Vagina (tissue), 2 donors: ENCODE measurements at regions not wholly inside any gene's neighbourhood (a gene's known extent, or its start where the extent isn't known, plus 50 kb on each side); places are given as distances from the start of the nearest gene placed in this dataset.

ENCODE experiments used
- DNase-seq, 2 donors: peaks; one replicate each; pipeline ENCODE4 v3.0.0-alpha.2; 2017; ENCODE audit errors: extremely low spot score in 2 of 2
- H3K27ac ChIP-seq: fragments of 200-600 bp; sonication (generic); one replicate; pipeline ENCODE4 v1.5.1; 2019
- H3K27me3 ChIP-seq: fragments of 200-600 bp; sonication (generic); one replicate; pipeline ENCODE4 v1.5.1; 2019
- H3K36me3 ChIP-seq, 2 donors: fragments of 200-600 bp; sonication (generic); one replicate each; pipeline ENCODE4 v1.5.1; 2017 to 2019
- H3K4me1 ChIP-seq: fragments of 200-600 bp; sonication (generic); one replicate; pipeline ENCODE4 v1.5.1; 2019
- H3K4me3 ChIP-seq, 2 donors: fragments of 200-600 bp; sonication (generic); 1 replicate in 1 of 2; 2 replicates in 1 of 2; pipeline ENCODE4 v1.5.1; 2016 to 2019
- H3K9me3 ChIP-seq: fragments of 200-600 bp; sonication (generic); one replicate; pipeline ENCODE4 v1.5.1; 2019
- CTCF ChIP-seq, 3 experiments: fragments of 450-650 bp in 2 of 3; fragments of 200-600 bp in 1 of 3; sonication (generic) in 1 of 3; IDR thresholded peaks; one replicate each; pipeline ENCODE4 v1.5.1; 2017 to 2019; ENCODE audit warnings: antibody characterized with exemption in 3 of 3, mild to moderate bottlenecking in 2 of 3, moderate library complexity in 2 of 3
- POLR2A ChIP-seq, 2 donors: fragments of 450-650 bp; IDR thresholded peaks; one replicate each; pipeline ENCODE4 v1.6.1; 2017; ENCODE audit warnings: antibody characterized with exemption in 2 of 2, mild to moderate bottlenecking in 2 of 2, moderate library complexity in 2 of 2
- POLR2AphosphoS5 ChIP-seq, 2 donors: sonication (generic); formaldehyde crosslinking; IDR thresholded peaks; one replicate each; pipeline ENCODE4 v1.9.0; 2017; ENCODE audit warnings: antibody characterized with exemption in 2 of 2, mild to moderate bottlenecking in 2 of 2, low read depth in 1 of 2; ENCODE audit not compliant: insufficient read depth in 1 of 2
- intact Hi-C: fragments of 100-400 bp; cut with DNase I; formaldehyde crosslinking; loops from one replicate; pipeline ENCODE4 v1.15.1; 2023

- Histone ChIP-seq H3K36me3 (no peaks in the 10 kb centered on the region), H3K9me3 (no peaks in the 10 kb centered on the region), H3K27ac (no peak overlapping the region), H3K4me1 (no peaks in the 10 kb centered on the region), H3K4me3 (no peak overlapping the region), H3K27me3 (no peaks in the 10 kb centered on the region)
- no peak for DNase-seq
- TF ChIP-seq POLR2AphosphoS5 (IDR thresholded peaks at IDR 0.05; ENCODE audit: insufficient read depth in 1 of 2, low read depth in 1 of 2) (no peak), CTCF (IDR thresholded peaks at IDR 0.05) (no peak), POLR2A (IDR thresholded peaks at IDR 0.05) (no peak)
- intact Hi-C loops: no loop called here
These were observed 305.4 kb downstream of the KLF12 start for GRCh38 chr13:73828811-73829210.

- no peaks in the 10 kb centered on the region for H3K9me3 ChIP-seq
- no peaks in the 10 kb centered on the region for H3K4me1 ChIP-seq
- H3K27ac ChIP-seq: no peak overlapping the region
- no peak for TF ChIP-seq POLR2AphosphoS5 (IDR thresholded peaks at IDR 0.05; ENCODE audit: insufficient read depth in 1 of 2, low read depth in 1 of 2)
- TF ChIP-seq POLR2A (IDR thresholded peaks at IDR 0.05): no peak
- intact Hi-C loops: no loop called here
- DNase-seq: no peak
- no peaks in the 10 kb centered on the region for H3K36me3 ChIP-seq
- no peaks in the 10 kb centered on the region for H3K27me3 ChIP-seq
- H3K4me3 ChIP-seq: no peak overlapping the region
These were observed 306.8 kb downstream of the KLF12 start for GRCh38 chr13:73827434-73827833.

- no peaks in the 10 kb centered on the region for H3K4me1 ChIP-seq
- TF ChIP-seq POLR2AphosphoS5 (IDR thresholded peaks at IDR 0.05; ENCODE audit: insufficient read depth in 1 of 2, low read depth in 1 of 2): no peak
- TF ChIP-seq POLR2A (IDR thresholded peaks at IDR 0.05): no peak
- TF ChIP-seq CTCF (IDR thresholded peaks at IDR 0.05): no peak
- no peaks in the 10 kb centered on the region for H3K27me3 ChIP-seq
- H3K36me3 ChIP-seq: no peaks in the 10 kb centered on the region
- H3K9me3 ChIP-seq: no peaks in the 10 kb centered on the region
- DNase-seq: no peak
- intact Hi-C loops: no loop called here
- H3K4me3 ChIP-seq: no peak overlapping the region
- no peak overlapping the region for H3K27ac ChIP-seq
These were observed 309.1 kb downstream of the KLF12 start for GRCh38 chr13:73825143-73825542.

GRCh38 chr13:73822668-73823592 is 311.3 kb downstream of the KLF12 start:
- TF ChIP-seq POLR2A (IDR thresholded peaks at IDR 0.05) (no peak), CTCF (IDR thresholded peaks at IDR 0.05) (no peak), POLR2AphosphoS5 (IDR thresholded peaks at IDR 0.05; ENCODE audit: insufficient read depth in 1 of 2, low read depth in 1 of 2) (no peak)
- H3K9me3 ChIP-seq: no peaks in the 10 kb centered on the region

DNA sequence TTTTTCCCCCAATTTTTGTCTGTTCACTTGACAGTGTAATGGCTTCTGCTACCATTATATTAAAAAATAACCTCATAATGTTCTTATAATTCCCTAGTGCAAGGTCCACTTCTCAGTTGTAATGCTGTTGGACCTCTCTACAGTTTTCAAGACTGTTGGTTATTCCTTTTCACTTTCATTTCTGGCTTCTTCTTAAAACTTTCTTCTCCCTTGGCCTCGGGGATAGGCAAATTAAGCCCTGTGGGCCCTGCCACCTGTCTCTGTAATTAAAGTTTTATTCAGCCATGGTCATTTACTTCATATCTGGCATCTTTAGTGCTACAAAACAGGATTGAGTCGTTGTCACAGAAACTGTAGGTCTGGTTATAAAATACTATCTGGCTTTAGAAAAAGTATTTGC is 313.5 kb downstream of the KLF12 start:
- intact Hi-C loops: no loop called here
- no peak for TF ChIP-seq POLR2AphosphoS5 (IDR thresholded peaks at IDR 0.05; ENCODE audit: insufficient read depth in 1 of 2, low read depth in 1 of 2)
- no peaks in the 10 kb centered on the region for H3K27me3 ChIP-seq
- DNase-seq: no peak
- no peaks in the 10 kb centered on the region for H3K9me3 ChIP-seq
- H3K4me1 ChIP-seq: no peaks in the 10 kb centered on the region
- H3K4me3 ChIP-seq: no peak overlapping the region
- H3K36me3 ChIP-seq: no peaks in the 10 kb centered on the region
- H3K27ac ChIP-seq: no peak overlapping the region

More at GRCh38 chr13:73822668-73823592, 311.3 kb downstream of the KLF12 start:
- no peaks in the 10 kb centered on the region for H3K4me1 ChIP-seq
- no peak overlapping the region for H3K27ac ChIP-seq
- intact Hi-C loops: no loop called here
- H3K36me3 ChIP-seq: no peaks in the 10 kb centered on the region
- DNase-seq: no peak
- no peaks in the 10 kb centered on the region for H3K27me3 ChIP-seq
- no peak overlapping the region for H3K4me3 ChIP-seq

DNA sequence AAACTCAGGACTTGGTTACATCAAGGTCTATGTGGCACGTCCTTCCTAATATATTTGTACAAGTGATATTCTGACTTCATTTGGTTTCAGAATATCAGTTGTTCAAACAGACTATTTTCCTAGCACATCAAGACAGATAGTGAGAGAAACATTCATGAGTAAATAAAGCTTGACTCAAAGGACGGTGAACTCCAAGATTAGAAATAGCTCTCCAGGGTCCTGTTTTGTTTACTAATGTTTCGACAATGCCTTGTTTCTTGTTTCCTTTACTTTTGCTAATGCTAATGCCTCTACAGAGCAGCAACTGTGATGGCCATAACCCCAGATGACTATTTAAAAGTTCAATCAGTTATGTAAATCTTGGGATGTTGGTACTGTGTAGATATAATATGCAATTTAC is 313.9 kb downstream of the KLF12 start:
- no peak overlapping the region for H3K27ac ChIP-seq
- intact Hi-C loops: no loop called here
- no peaks in the 10 kb centered on the region for H3K27me3 ChIP-seq
- no peaks in the 10 kb centered on the region for H3K4me1 ChIP-seq
- H3K9me3 ChIP-seq: no peaks in the 10 kb centered on the region
- no peak for TF ChIP-seq CTCF (IDR thresholded peaks at IDR 0.05)
- TF ChIP-seq POLR2A (IDR thresholded peaks at IDR 0.05): no peak
- no peak for TF ChIP-seq POLR2AphosphoS5 (IDR thresholded peaks at IDR 0.05; ENCODE audit: insufficient read depth in 1 of 2, low read depth in 1 of 2)
- no peak overlapping the region for H3K4me3 ChIP-seq
- no peak for DNase-seq
- H3K36me3 ChIP-seq: no peaks in the 10 kb centered on the region
